HG03432 (cell line): ENCODE measurements at regions not wholly inside any gene's neighbourhood (a gene's known extent, or its start where the extent isn't known, plus 50 kb on each side); places are given as distances from the start of the nearest gene placed in this dataset.
"Not testable (repeated sequence)": the region's sequence is repeated elsewhere in the genome, so short reads cannot be mapped to it uniquely, and the experiment has no call there.

Source experiments
- ATAC-seq: cut with Tn5 transposase; IDR thresholded peaks from one replicate; pipeline ENCODE4 v1.9.1; 2021; ENCODE audit warnings: mild to moderate bottlenecking, moderate library complexity; ENCODE audit not compliant: unreplicated experiment

GRCh38 chr3:28139288-28139687, 102.1 kb upstream of the CMC1 start:
- no peak for ATAC-seq

- no peak for ATAC-seq
Observed at GRCh38 chr3:28139967-28140634, 101.3 kb upstream of the CMC1 start.

GRCh38 chr3:28140664-28141063, 100.8 kb upstream of the CMC1 start:
- no peak for ATAC-seq

DNA sequence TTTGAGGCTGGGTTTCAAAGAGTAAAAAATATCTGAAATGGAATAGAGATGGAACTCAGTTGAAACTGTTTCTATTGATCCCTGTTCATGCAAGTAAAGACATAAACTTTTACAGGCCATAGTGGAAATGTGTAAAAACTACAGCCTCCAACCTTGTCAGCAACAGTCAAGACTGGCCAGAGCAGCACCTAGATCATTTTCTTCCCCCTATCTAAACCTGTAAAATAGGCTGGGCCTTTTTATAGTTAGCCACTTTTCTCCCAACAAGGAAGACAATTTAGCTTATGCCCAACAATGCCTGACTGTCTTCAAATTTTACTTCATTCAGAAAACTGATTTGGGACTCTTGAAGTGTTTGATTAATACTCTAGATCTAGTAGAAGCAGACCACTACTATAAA, 91.5 kb upstream of the CMC1 start:
- ATAC-seq = no peak

DNA sequence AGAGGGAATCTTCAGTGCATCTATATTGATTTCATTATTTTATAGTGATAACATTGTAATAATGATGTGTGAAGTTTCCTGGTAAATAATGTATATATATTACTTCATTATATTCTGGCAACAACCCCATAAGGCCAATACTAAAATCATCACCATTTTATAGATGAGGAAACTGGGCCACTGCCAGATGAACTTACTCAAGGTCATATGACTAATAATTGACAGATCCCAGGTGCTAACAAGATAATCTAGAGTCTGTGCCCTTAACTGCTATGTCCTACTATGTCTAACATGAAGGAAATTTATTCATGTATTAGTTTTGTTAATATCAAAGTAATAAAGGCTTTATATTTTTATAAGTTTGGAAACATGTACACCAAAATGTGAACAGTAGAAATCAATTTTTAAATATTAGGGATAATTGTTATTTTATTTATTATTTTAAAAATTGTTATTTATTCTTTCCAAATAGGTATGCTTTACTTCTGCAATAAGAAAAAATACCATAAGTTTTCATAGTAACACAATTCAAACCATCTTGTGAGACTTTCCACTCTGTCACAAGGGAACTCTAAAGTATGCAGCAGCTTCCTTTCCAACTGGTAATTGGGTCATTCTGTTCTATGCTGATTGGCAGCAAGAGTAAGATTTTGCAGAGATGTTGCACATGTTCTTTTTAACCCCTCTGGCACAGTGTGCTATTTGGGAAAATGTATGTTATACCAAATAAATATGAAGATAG, 90.8 kb upstream of the CMC1 start:
- no peak for ATAC-seq

DNA sequence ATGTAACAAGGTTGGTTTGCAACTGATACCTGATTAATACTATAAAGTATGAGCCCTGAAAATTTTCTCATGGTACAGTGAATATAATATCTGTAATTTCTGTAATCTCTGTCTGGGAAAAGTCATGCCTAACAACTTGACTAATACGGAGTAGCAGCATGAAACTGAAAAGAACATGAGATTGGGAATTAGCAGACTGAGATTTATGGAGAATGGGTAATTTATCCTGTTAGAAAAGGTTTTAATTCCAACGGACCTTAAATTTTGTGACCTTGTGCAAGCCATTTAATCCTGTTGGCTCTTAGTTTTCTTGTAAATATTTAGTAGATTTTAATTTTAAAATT, 90.2 kb upstream of the CMC1 start:
- no peak for ATAC-seq

- ATAC-seq = peak; percentile 91
Observed at GRCh38 chr3:28151608-28152228, 89.7 kb upstream of the CMC1 start.

- ATAC-seq = no peak
Observed at GRCh38 chr3:28155631-28156030, 85.8 kb upstream of the CMC1 start.

DNA sequence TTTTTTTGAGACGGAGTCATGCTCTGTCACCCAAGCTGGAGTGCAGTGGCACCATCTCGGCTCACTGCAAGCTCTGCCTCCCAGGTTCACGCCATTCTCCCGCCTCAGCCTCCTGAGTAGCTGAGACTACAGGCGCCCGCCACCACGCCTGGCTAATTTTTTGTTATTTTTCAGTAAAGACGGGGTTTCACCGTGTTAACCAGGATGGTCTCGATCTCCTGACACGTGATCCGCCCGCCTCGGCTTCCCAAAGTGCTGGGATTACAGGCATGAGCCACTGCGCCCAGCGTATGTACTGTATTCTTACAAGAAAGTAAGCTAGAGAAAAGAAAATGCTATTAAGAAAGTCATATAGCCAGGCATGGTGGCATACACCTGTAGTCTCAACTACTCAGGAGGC, 84.8 kb upstream of the CMC1 start:
- ATAC-seq = not testable (repeated sequence)

DNA sequence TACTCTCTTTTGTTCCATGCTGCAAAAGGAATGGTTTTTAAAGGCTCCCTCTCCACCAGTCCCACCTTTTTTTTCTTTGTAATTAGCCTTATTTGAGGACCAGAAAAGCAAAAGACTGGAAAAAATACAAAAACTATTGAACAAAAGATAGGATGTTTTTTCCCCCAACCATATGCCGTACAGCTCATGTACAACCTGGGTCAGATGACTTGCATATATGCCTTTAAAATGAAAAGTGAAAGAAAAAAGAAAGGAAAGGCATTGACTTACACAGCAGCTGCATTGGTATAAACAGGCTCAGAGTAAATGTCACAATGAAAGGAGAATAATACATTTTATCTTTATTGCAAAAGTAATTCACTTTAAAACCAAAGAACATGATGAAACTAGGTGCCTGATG, 69.5 kb upstream of the CMC1 start:
- peak; percentile 79 for ATAC-seq

DNA sequence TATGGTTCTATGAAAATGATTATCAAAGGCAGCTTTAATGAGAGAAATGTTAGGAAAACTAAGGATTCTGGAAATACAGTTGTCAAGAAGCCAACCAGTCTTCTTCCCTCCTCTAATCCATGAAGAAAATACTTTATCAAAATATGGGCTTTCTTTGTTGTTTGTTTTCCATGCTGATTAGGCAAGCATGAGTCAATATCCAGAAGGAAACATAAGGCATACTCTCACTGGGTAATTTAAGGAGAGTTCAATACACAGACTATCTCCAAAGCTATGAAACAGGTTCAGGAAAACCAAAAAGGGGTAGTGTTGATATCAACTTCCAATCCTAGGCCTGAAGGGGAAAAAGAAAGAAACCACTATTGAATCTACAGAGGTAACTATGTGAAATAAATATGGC, 68.7 kb upstream of the CMC1 start:
- ATAC-seq = no peak

DNA sequence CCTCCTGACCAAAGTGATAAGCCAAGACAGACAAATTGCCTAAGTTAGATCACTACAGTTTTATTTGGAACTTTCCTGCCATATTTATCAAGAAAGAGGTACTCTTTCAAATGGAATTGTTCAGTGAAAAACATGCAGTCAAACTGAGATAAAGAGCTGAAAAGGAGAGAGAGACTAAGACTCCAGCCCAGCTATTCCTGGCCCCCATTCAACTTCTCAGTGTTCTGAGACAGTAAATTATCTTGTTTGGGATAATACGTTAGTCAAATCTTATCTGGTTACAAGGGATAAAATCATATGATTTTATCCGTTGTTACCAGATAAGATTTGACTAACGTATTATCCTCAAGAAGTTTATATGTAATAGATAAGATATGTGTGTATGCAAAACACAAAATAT, 67.6 kb upstream of the CMC1 start:
- no peak for ATAC-seq

GRCh38 chr3:28186748-28187147, 54.7 kb upstream of the CMC1 start:
- no peak for ATAC-seq

DNA sequence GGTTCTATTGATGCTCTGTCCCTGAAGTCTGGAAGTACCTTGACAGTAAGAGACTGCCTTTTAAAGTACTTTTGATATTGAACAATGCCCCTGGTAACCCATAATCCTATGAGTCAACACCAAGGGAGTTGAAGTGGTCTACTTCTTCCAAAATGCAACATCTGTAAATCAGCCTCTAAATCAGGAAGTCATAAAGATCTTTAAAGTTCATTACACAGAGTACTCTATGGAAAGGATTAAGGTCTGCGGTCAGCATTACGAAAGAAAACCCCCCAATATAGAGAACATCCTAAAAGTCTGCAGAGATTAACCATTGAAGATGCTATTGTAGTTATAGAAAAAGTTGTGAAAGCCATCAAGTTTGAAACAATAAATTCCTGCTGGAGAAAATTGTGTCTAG, 52.7 kb upstream of the CMC1 start:
- ATAC-seq = no peak

- no peak for ATAC-seq
Observed at GRCh38 chr3:28191363-28191762, 50.1 kb upstream of the CMC1 start.
